COLO829 (cell line): ENCODE measurements at regions not wholly inside any gene's neighbourhood (a gene's known extent, or its start where the extent isn't known, plus 50 kb on each side); places are given as distances from the start of the nearest gene placed in this dataset.

Source experiments
- DNase-seq: peaks from one replicate; pipeline ENCODE4 v3.0.0; 2012; ENCODE audit warnings: low spot score

- no peak for DNase-seq
These were observed 69.8 kb downstream of the TNFSF18 start for GRCh38 chr1:172980971-172981370.
